Fibroblast of the aortic adventitia (primary cell): ENCODE measurements at regions not wholly inside any gene's neighbourhood (a gene's known extent, or its start where the extent isn't known, plus 50 kb on each side); places are given as distances from the start of the nearest gene placed in this dataset.

ENCODE experiments used
- DNase-seq: peaks from one replicate; pipeline ENCODE4 v3.0.0-alpha.2; 2010; ENCODE audit warnings: low read depth
- H3K4me3 ChIP-seq: 2 replicates; pipeline ENCODE4 v1.5.1; 2011; ENCODE audit warnings: low read depth, mild to moderate bottlenecking, control low read depth, low read length, moderate library complexity
- CTCF ChIP-seq: IDR thresholded peaks from 2 replicates; pipeline ENCODE4 v1.5.1; 2011; ENCODE audit warnings: mild to moderate bottlenecking, low read length, control low read depth, inconsistent platforms; ENCODE audit not compliant: insufficient read depth

- H3K4me3 ChIP-seq: no peak overlapping the region
- no peak for TF ChIP-seq CTCF
- DNase-seq: peak; percentile 79
These were observed 121.1 kb upstream of the PPP2R3A start for GRCh38 chr3:135844386-135844785.

- no peak for DNase-seq
- no peak for TF ChIP-seq CTCF
- no peak overlapping the region for H3K4me3 ChIP-seq
These were observed 117.5 kb upstream of the PPP2R3A start for GRCh38 chr3:135848051-135848450.

- no peak for DNase-seq
- no peak for TF ChIP-seq CTCF
- no peak overlapping the region for H3K4me3 ChIP-seq
These were observed 115.7 kb upstream of the PPP2R3A start for GRCh38 chr3:135849827-135850226.

GRCh38 chr3:135851201-135852081 lies 114.1 kb upstream of the PPP2R3A start:
- DNase-seq: peak; percentile 68
- no peak for TF ChIP-seq CTCF
- no peak overlapping the region for H3K4me3 ChIP-seq

GRCh38 chr3:135853981-135854380 lies 111.5 kb upstream of the PPP2R3A start:
- DNase-seq: peak; percentile 64
- no peak overlapping the region for H3K4me3 ChIP-seq
- no peak for TF ChIP-seq CTCF

- DNase-seq: peak; percentile 30
- TF ChIP-seq CTCF: no peak
- no peak overlapping the region for H3K4me3 ChIP-seq
These were observed 104.8 kb upstream of the PPP2R3A start for GRCh38 chr3:135860761-135861160.

GRCh38 chr3:135862361-135862760 lies 103.2 kb upstream of the PPP2R3A start:
- no peak for TF ChIP-seq CTCF
- no peak overlapping the region for H3K4me3 ChIP-seq
- peak; percentile 78 for DNase-seq
